HG03060 (cell line): ENCODE measurements at regions not wholly inside any gene's neighbourhood (a gene's known extent, or its start where the extent isn't known, plus 50 kb on each side); places are given as distances from the start of the nearest gene placed in this dataset.

Source experiments
- ATAC-seq: cut with Tn5 transposase; IDR thresholded peaks from one replicate; pipeline ENCODE4 v1.9.1; 2021; ENCODE audit warnings: low read depth, moderate number of reproducible peaks; ENCODE audit not compliant: unreplicated experiment

- ATAC-seq, result no peak
Observed at GRCh38 chr22:47694536-47695130, 932.2 kb downstream of the TBC1D22A start.

DNA sequence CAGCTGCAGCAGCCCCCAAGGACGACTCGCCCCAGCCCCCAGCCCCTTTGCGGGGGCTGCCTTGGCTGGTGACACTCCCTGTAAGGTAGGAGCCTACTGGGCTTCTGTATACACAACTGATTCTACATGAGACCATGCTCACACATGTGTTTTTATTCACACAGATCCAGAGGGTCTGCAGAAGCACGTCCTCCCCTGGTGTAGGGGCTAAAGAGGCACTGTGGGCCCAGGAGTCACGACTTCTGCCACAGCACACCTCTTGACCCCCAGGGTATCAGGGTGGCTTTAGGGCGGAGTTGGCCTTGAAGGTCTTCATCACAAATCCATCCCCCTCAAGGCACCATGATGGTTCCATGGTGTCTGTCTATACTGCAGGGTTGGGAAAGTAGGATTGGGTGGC is 931.2 kb downstream of the TBC1D22A start:
- ATAC-seq, result no peak

DNA sequence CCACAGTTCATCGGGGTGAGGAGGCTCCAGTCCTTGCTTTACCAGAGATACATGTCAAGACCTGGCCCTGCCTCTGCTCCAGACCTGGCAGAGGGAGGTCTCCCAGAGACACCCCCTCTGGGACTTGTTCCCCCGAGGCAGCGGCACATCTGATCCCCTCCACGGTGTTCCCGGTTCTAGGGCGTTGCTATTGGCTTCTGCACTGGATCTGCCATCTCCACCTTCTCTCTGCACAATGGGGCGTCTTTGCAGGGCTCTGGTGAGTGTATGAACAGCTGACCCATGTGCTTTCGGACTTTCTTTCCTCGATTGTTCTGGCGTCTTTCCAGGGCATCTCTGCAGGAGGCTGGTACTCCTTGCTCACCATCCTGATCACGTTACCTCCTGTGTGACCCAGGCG is 930.4 kb downstream of the TBC1D22A start:
- no peak for ATAC-seq

DNA sequence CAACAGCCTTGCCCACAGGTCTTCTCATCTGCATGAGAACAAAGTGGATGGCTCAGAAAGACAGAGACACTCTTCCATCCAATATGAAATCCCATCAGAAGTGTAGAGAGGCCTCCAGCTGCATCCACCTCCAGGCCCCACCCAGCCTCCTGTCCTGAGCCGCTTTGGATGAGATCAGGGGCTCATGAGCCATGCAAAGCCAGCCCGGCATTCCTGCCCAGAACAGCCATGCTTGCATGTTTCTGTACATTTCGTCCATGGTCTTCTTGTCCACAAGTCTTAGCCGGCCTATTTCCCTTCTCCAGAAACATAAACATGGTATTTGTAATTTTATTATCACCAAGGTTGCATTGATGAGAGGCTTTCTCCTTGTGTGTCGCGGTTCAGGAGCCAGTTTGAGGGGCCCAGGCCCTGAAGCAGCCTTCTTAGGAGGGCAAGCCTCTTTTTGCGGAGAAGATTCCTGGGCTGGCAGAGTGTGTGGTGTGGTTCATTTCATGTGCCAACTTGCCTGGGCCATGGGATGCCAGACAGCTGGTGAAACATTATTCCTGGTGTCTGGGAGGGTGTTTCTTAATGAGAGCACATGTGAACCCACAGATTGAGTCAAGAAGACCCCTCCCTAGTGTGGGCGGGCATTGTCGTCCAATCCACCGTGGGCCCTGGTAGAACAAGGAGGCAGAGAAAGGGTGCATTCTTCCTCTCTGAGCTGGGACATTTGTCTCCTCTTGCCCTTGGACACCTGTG is 928.9 kb downstream of the TBC1D22A start:
- no peak for ATAC-seq

- ATAC-seq, result no peak
Observed at GRCh38 chr22:47690586-47690985, 928.1 kb downstream of the TBC1D22A start.

DNA sequence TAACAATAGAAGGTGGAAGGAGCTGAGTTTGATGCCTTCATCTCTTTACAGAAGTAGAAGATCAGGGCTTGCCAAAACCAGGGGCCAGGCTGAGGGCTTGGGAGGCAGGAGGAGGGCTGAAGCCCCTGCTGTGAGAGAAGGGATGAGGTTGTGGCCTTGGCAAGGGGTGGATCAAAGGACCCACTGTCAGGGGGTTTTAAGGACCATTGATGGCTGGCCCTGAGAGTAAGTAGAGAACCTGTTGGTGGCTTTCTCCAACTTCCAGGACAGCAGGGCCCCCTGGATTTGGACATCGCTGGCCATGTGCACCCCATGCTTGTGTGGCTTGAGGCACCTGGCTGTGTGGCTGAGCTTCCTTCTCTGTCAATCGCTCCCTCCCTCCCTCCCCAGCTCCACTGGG is 927.7 kb downstream of the TBC1D22A start:
- no peak for ATAC-seq

- no peak for ATAC-seq
Observed at GRCh38 chr22:47687776-47688175, 925.3 kb downstream of the TBC1D22A start.

- no peak for ATAC-seq
Observed at GRCh38 chr22:47687346-47687655, 924.9 kb downstream of the TBC1D22A start.

DNA sequence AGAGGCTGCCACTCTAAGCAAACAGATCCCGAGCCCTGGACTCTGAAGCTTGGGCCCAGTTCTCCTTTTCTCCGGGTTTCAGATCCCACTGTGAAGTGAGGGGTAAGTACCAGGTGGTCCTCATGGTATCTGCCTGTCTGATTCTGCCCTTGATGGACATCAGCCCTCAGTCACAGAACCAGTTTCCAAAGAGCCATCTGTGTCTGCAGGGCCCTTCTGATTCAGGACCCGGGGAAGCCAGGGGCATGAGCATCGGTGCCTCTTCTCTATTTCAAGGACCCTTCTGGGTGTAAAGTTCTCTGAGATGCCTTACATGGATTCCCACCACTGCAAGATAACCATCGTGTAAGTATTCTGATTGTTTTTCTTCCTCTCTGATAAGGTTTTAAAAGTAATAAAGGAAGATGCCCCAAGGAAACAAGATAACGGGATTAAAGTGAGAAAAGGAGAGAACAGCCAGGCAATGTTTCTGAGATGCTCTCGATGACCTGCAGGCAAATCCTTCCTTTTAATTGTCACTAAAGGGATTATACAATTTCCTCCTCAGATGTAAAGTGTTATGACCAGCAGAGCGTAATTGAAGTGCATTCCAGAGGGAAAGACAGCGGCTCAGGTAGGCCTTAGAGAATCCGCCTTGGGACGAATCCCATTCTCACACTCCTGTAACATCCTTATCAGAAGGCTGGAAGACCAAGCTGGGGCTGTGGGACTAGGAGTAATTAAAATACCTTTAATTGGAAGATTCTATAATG is 924.3 kb downstream of the TBC1D22A start:
- ATAC-seq, result no peak

GRCh38 chr22:47681411-47682165 is 919.1 kb downstream of the TBC1D22A start:
- no peak for ATAC-seq

GRCh38 chr22:47678636-47679287 is 916.3 kb downstream of the TBC1D22A start:
- no peak for ATAC-seq

DNA sequence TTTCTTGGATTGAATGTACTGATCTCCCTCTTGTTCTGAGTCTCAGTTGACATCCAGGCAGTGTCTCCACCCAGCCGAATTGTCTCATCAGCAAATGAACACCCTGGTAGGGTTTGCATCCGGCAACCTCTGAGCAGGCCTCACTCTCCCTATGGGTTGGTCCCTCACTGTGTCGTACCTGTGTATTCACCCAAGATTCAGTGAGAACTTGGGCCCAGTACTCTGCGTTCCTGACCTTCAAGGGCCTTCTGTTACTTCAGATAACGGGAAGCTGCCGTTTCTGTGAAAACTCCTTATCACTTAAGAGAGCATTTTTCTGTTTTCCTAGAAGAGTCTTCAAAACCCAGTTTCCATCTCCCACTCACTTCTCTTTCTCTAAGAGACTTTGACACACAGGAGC is 915.6 kb downstream of the TBC1D22A start:
- no peak for ATAC-seq

DNA sequence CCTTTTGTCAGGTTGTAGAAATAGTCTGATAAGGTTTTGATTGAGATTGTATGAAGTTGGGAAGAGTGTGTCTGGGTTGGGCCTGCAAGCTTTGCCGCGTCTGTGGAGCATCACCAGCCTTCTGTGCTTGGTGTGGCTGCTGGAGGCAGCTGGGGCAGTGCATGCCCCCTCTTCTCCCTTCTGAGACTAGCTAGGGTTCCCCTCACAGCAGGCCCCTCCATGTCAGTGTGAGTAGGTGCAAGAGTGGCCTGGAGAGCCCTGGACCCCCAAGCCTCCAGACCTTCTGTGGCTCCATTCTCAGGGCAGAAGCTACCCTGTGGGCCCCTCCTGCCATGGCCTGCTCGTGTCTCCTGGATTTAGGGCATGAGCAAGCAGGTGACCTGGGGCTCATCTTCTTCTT is 914.2 kb downstream of the TBC1D22A start:
- no peak for ATAC-seq

GRCh38 chr22:47674600-47674999 is 912.1 kb downstream of the TBC1D22A start:
- ATAC-seq, result no peak

GRCh38 chr22:47673557-47673956 is 911.1 kb downstream of the TBC1D22A start:
- no peak for ATAC-seq

DNA sequence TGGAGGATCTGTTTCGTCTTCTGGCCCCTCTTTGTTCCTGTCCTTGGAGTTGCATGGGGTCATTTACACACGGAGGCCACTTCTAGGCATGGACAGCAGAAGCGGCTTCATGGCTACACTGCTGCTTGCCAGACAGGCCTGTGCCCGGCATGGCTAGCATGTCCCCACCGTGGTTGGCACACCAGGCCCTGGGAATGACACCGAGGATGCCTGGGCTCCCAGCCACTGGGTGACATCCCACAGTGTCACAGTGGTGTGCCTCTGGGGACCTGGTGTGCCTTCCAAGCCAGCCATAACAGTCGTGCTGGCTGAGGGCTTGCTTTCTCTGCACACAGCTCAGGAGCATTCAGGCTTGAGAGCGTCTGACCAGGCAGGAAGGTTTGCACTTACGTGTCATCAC is 910.1 kb downstream of the TBC1D22A start:
- ATAC-seq, result no peak

- no peak for ATAC-seq
Observed at GRCh38 chr22:47665151-47665550, 902.7 kb downstream of the TBC1D22A start.

GRCh38 chr22:47663615-47664605 is 901.5 kb downstream of the TBC1D22A start:
- no peak for ATAC-seq

DNA sequence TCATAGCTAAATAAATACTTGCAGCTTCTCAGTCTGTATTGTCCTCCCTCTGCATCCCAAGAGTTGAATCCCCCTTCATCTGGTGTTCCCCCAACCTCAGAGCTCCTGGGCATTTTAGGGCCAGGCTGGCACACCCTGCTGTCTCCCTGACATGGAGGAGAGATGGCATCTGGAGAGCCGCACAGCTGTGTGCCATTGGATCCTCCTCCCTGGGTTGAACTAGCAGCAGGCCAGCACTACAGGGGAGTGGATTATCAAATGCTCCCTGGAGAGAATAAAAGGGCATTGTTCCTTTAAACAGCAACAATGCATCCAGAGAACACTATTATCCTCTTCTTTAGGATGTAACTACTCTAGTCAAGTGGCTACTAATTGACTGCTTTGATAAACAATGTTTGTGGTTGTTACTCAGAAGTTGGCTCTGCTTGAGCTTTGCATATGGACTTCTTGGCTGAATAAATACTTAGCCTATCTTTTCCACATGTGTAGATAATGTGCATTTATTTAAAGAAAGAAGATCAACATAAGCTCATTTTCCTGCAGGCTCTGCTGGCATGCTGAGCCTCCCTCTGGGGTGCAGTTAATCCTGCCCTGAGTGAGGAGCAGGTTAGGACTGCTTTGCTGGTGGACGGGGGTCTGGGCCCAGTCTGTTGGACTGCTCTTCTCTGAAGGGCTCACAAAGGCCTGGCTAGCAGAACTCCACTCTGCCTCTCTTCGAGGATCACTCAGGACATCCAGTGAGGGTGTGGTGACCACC is 897.2 kb downstream of the TBC1D22A start:
- no peak for ATAC-seq
